GM23248 (cell line): ENCODE measurements at regions not wholly inside any gene's neighbourhood (a gene's known extent, or its start where the extent isn't known, plus 50 kb on each side); places are given as distances from the start of the nearest gene placed in this dataset.

Experiments
- EZH2 ChIP-seq: fragments of 200-600 bp; sonication (generic); IDR thresholded peaks from 2 replicates; pipeline ENCODE4 v1.6.1; 2018; ENCODE audit warnings: antibody characterized with exemption, mild to moderate bottlenecking; ENCODE audit not compliant: insufficient read depth, poor library complexity, severe bottlenecking
- EZH2phosphoT487 ChIP-seq: fragments of 200-600 bp; sonication (generic); IDR thresholded peaks from 2 replicates; pipeline ENCODE4 v1.6.1; 2018; ENCODE audit warnings: antibody characterized with exemption, moderate library complexity, mild to moderate bottlenecking, low read depth; ENCODE audit not compliant: insufficient read depth

- TF ChIP-seq EZH2phosphoT487 (no peak), EZH2 (no peak)
Measured at GRCh38 chr14:25108959-25109358, 59.0 kb upstream of the STXBP6 start.
